Keratinocyte (primary cell): ENCODE measurements at regions not wholly inside any gene's neighbourhood (a gene's known extent, or its start where the extent isn't known, plus 50 kb on each side); places are given as distances from the start of the nearest gene placed in this dataset.

Source experiments
- DNase-seq: peaks from one replicate; pipeline ENCODE4 v3.0.0-alpha.2; 2011; ENCODE audit warnings: low read depth, missing footprints, low spot score
- FAIRE-seq: peaks from 2 replicates; lab custom pipeline; 2011; peaks lifted over from hg19 to GRCh38; lab: Jason Lieb, UNC
- H2AFZ ChIP-seq: 2 replicates; pipeline ENCODE4 v1.6.0; 2012; ENCODE audit warnings: low read length, control low read depth, inconsistent platforms; ENCODE audit not compliant: control insufficient read depth
- H3K27ac ChIP-seq: 2 replicates; pipeline ENCODE4 v1.5.1; 2011; ENCODE audit warnings: low read length; ENCODE audit not compliant: control insufficient read depth, insufficient read depth
- H3K27me3 ChIP-seq: 3 replicates; pipeline ENCODE4 v1.6.0; 2011; ENCODE audit warnings: low read length; ENCODE audit not compliant: control insufficient read depth, insufficient read depth; ENCODE audit errors: extremely low read depth
- H3K36me3 ChIP-seq, 2 experiments: 2 replicates in 1 of 2; 3 replicates in 1 of 2; pipeline ENCODE4 v1.5.1; 2011; ENCODE audit warnings: low read length in 2 of 2, mild to moderate bottlenecking in 1 of 2; ENCODE audit not compliant: control insufficient read depth in 2 of 2, insufficient read depth in 2 of 2; ENCODE audit errors: extremely low read depth in 1 of 2
- H3K4me1 ChIP-seq: 3 replicates; pipeline ENCODE4 v1.5.1; 2011; ENCODE audit warnings: low read length; ENCODE audit not compliant: control insufficient read depth, insufficient read depth; ENCODE audit errors: extremely low read depth
- H3K4me2 ChIP-seq: 3 replicates; pipeline ENCODE4 v1.6.0; 2011; ENCODE audit warnings: low read depth, low read length; ENCODE audit not compliant: control insufficient read depth, insufficient read depth; ENCODE audit errors: extremely low read depth
- H3K4me3 ChIP-seq, 3 experiments: fragments of 200-600 bp in 1 of 3; sonication (generic) in 1 of 3; 2 replicates in 2 of 3; 3 replicates in 1 of 3; pipeline ENCODE4 v1.5.1; 2011 to 2016; ENCODE audit warnings: low read length in 3 of 3, mild to moderate bottlenecking in 3 of 3, control low read depth in 2 of 3, inconsistent platforms in 1 of 3, low read depth in 1 of 3, mixed read lengths in 1 of 3, mixed run types in 1 of 3, moderate library complexity in 1 of 3; ENCODE audit not compliant: control insufficient read depth in 2 of 3, insufficient read depth in 2 of 3; ENCODE audit errors: extremely low read depth in 1 of 3
- H3K79me2 ChIP-seq: 2 replicates; pipeline ENCODE4 v1.6.0; 2012; ENCODE audit warnings: low read length; ENCODE audit not compliant: control insufficient read depth, insufficient read depth
- H3K9ac ChIP-seq: 3 replicates; pipeline ENCODE4 v1.6.0; 2011; ENCODE audit warnings: low read length; ENCODE audit not compliant: control insufficient read depth, insufficient read depth; ENCODE audit errors: extremely low read depth
- H3K9me1 ChIP-seq: 3 replicates; pipeline ENCODE4 v1.6.0; 2011; ENCODE audit warnings: low read length; ENCODE audit not compliant: control insufficient read depth, insufficient read depth; ENCODE audit errors: extremely low read depth
- H3K9me3 ChIP-seq: 2 replicates; pipeline ENCODE4 v1.5.1; 2012; ENCODE audit warnings: low read depth, low read length; ENCODE audit not compliant: control insufficient read depth
- H4K20me1 ChIP-seq: 3 replicates; pipeline ENCODE4 v1.6.0; 2011; ENCODE audit warnings: low read length; ENCODE audit not compliant: control insufficient read depth, insufficient read depth; ENCODE audit errors: extremely low read depth
- CTCF ChIP-seq, 3 experiments: IDR thresholded peaks in 1 of 3; conservative IDR thresholded peaks in 1 of 3; optimal IDR thresholded peaks in 1 of 3; 2 replicates in 2 of 3; 3 replicates in 1 of 3; pipeline versions ENCODE3 to v1.5.1; 2011; ENCODE audit warnings: low read length in 3 of 3, mild to moderate bottlenecking in 3 of 3, moderate library complexity in 2 of 3, control low read depth in 1 of 3, inconsistent platforms in 1 of 3; ENCODE audit not compliant: insufficient read depth in 2 of 3; ENCODE audit errors: extremely low read depth in 1 of 3
- EZH2 ChIP-seq: IDR thresholded peaks from one replicate; pipeline ENCODE4 v1.6.1; 2012; ENCODE audit warnings: inconsistent platforms, mild to moderate bottlenecking, low read length, moderate library complexity
- dilution Hi-C: fragments of 300-500 bp; cut with MboI; formaldehyde crosslinking; loops from one replicate; pipeline ENCODE4 v1.7.0; 2020; ENCODE audit warnings: low sequenced_read_pairs; ENCODE audit not compliant: extremely low pct_ligation_motif_present

GRCh38 chr7:114759347-114760062 lies 162.4 kb upstream of the MDFIC start:
- Histone ChIP-seq H3K27ac (no peak overlapping the region), H3K9ac (no peak overlapping the region), H3K36me3 (no peaks in the 10 kb centered on the region), H3K79me2 (no peaks in the 10 kb centered on the region), H3K9me3 (no peaks in the 10 kb centered on the region), H3K4me1 (peaks cover 18% of the 10 kb centered on the region), H4K20me1 (no peaks in the 10 kb centered on the region), H3K27me3 (no peaks in the 10 kb centered on the region), H2AFZ (no peak overlapping the region), H3K9me1 (no peaks in the 10 kb centered on the region), H3K4me2 (no peak overlapping the region), H3K4me3 (no peak overlapping the region)
- TF ChIP-seq EZH2 (no peak), CTCF (optimal IDR thresholded peaks at IDR 0.05 in 1 of 3, IDR thresholded peaks at IDR 0.05 in 1 of 3, conservative IDR thresholded peaks at IDR 0.05 in 1 of 3; ENCODE audit: extremely low read depth in 1 of 3, insufficient read depth in 2 of 3, low read length in 3 of 3) (no peak)
- dilution Hi-C loops = no loop called here
- DNase-seq (no peak), FAIRE-seq (no peak)

GRCh38 chr7:114760477-114760876 lies 161.4 kb upstream of the MDFIC start:
- FAIRE-seq = no peak
- Histone ChIP-seq H2AFZ (no peak overlapping the region), H3K79me2 (no peaks in the 10 kb centered on the region), H3K27ac (no peak overlapping the region), H3K4me1 (peaks cover 18% of the 10 kb centered on the region), H3K4me2 (no peak overlapping the region), H4K20me1 (no peaks in the 10 kb centered on the region), H3K9me3 (no peaks in the 10 kb centered on the region), H3K9ac (no peak overlapping the region), H3K9me1 (no peaks in the 10 kb centered on the region), H3K4me3 (no peak overlapping the region), H3K36me3 (no peaks in the 10 kb centered on the region), H3K27me3 (no peaks in the 10 kb centered on the region)
- TF ChIP-seq CTCF (optimal IDR thresholded peaks at IDR 0.05 in 1 of 3, IDR thresholded peaks at IDR 0.05 in 1 of 3, conservative IDR thresholded peaks at IDR 0.05 in 1 of 3; ENCODE audit: extremely low read depth in 1 of 3, insufficient read depth in 2 of 3, low read length in 3 of 3) (no peak), EZH2 (no peak)
- DNase-seq = no peak
- dilution Hi-C loops = no loop called here
